GM12891 (cell line): ENCODE measurements at regions not wholly inside any gene's neighbourhood (a gene's known extent, or its start where the extent isn't known, plus 50 kb on each side); places are given as distances from the start of the nearest gene placed in this dataset.

Source experiments
- POLR2A ChIP-seq: IDR thresholded peaks from 2 replicates; pipeline ENCODE4 v1.6.1; 2011; ENCODE audit warnings: low read depth, low read length, control low read depth
- TAF1 ChIP-seq: IDR thresholded peaks from 2 replicates; pipeline ENCODE4 v1.6.1; 2011; ENCODE audit warnings: low read depth, low read length, control low read depth

DNA sequence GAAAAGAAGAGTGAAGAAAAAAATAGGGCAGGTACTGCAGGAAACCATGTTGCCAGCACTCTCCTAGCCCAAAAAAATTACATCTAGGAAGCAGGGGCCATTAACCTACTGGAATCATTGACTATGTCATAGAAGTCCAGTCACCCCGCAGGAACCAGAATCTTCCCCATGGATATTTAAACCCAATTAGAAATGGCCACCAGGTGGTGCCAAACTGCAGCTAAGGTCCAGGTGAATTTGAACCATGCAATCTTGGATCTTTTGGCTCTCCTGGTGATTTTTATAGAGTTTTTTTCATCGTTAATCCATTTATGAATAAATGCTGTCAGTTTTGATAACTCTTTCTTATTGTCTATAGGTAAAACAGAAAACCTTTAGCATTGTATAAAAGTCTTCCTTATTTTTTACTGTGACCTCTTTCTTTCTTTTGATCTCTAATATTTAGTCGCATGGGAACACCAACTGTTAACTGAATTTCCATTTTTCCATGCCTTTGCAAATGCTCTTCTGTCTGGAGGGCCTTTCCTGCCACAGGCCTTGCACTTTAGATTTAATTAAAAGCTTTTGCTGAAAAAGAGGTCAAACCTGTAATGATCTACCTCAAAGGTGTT is 147.5 kb upstream of the FGF10 start:
- TF ChIP-seq TAF1 (no peak), POLR2A (no peak)
